PC-3 (cell line): ENCODE measurements at regions not wholly inside any gene's neighbourhood (a gene's known extent, or its start where the extent isn't known, plus 50 kb on each side); places are given as distances from the start of the nearest gene placed in this dataset.

Experiments used
- EZH2 ChIP-seq: fragments of 300-600 bp; sonication (generic); IDR thresholded peaks from one replicate; pipeline ENCODE4 v1.6.1; 2017; ENCODE audit warnings: antibody characterized with exemption, mild to moderate bottlenecking, low read length; ENCODE audit not compliant: unreplicated experiment
- EZH2phosphoT487 ChIP-seq: fragments of 300-600 bp; sonication (generic); IDR thresholded peaks from 2 replicates; pipeline ENCODE4 v1.6.1; 2018; ENCODE audit warnings: mild to moderate bottlenecking, antibody characterized with exemption, low read length, borderline replicate concordance
- TF ChIP-seq, protein P1 (sequence below): fragments of 300-600 bp; sonication (generic); conservative IDR thresholded peaks from 2 replicates; pipeline ENCODE4 v1.5.1; 2017; ENCODE audit warnings: antibody characterized with exemption, low read depth, mild to moderate bottlenecking, low read length

DNA sequence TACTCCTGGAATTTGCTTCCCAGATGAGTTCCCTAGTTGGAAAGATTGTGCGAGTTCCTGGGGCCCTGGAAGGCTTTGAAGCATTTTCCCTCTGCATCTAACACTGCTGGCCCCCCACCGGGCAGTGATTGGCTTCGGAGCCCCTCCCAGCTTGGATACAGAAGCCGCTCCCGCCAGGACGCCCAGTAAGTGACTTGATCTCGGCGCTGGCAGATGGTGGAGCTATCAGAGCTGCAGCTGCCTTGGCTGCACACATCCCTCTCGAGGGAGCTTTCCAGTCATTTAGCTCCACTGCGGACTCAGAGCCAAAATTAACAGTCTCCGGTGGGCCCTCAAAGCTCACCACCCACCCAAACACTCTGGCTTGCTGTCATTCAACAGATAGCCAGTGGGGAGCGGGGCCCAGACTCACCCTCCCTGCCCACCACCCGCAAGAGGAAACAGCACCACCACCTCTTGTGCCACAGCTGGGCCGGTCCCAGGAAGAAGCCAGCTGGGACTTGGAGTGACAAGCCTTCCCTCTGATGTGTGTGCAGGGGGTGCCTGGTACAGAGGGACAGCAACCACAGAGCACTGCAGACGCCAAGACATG is 162.3 kb downstream of the TRIM29 start:
- TF ChIP-seq, protein P1, sequence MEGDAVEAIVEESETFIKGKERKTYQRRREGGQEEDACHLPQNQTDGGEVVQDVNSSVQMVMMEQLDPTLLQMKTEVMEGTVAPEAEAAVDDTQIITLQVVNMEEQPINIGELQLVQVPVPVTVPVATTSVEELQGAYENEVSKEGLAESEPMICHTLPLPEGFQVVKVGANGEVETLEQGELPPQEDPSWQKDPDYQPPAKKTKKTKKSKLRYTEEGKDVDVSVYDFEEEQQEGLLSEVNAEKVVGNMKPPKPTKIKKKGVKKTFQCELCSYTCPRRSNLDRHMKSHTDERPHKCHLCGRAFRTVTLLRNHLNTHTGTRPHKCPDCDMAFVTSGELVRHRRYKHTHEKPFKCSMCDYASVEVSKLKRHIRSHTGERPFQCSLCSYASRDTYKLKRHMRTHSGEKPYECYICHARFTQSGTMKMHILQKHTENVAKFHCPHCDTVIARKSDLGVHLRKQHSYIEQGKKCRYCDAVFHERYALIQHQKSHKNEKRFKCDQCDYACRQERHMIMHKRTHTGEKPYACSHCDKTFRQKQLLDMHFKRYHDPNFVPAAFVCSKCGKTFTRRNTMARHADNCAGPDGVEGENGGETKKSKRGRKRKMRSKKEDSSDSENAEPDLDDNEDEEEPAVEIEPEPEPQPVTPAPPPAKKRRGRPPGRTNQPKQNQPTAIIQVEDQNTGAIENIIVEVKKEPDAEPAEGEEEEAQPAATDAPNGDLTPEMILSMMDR, result no peak
- no peak for TF ChIP-seq EZH2
- no peak for TF ChIP-seq EZH2phosphoT487
